ENCODE measurements at regions not wholly inside any gene's neighbourhood (a gene's known extent, or its start where the extent isn't known, plus 50 kb on each side); places are given as distances from the start of the nearest gene placed in this dataset.

DNA sequence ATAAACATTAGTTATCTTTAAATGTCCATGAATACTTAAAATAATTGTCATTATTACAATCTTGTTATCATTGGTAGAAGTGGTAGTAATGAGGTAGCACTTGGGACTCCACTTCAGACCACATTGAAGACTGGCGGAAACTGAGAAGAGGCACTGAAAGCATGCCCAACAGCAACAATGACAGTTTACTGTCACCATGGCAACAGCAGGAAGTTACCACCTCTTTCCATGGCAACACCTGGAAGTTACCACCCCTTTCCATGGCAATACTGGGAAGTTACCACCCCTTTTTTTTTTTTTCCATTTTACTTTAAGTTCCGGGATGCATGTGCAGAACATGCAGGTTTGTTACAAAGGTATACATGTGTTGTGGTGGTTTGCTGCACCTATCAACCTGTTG, 494.9 kb upstream of the RBFOX1 start:
- TF ChIP-seq, protein P1, sequence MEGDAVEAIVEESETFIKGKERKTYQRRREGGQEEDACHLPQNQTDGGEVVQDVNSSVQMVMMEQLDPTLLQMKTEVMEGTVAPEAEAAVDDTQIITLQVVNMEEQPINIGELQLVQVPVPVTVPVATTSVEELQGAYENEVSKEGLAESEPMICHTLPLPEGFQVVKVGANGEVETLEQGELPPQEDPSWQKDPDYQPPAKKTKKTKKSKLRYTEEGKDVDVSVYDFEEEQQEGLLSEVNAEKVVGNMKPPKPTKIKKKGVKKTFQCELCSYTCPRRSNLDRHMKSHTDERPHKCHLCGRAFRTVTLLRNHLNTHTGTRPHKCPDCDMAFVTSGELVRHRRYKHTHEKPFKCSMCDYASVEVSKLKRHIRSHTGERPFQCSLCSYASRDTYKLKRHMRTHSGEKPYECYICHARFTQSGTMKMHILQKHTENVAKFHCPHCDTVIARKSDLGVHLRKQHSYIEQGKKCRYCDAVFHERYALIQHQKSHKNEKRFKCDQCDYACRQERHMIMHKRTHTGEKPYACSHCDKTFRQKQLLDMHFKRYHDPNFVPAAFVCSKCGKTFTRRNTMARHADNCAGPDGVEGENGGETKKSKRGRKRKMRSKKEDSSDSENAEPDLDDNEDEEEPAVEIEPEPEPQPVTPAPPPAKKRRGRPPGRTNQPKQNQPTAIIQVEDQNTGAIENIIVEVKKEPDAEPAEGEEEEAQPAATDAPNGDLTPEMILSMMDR (IDR thresholded peaks at IDR 0.05; ENCODE audit: low read depth, low read length): no peak
- TF ChIP-seq POLR2A (IDR thresholded peaks at IDR 0.05; ENCODE audit: extremely low read depth, insufficient read length): no peak
